H9 (cell line): ENCODE measurements at regions not wholly inside any gene's neighbourhood (a gene's known extent, or its start where the extent isn't known, plus 50 kb on each side); places are given as distances from the start of the nearest gene placed in this dataset.

Source experiments
- DNase-seq: peaks from one replicate; pipeline ENCODE4 v3.0.0-alpha.2; 2017
- H2AFZ ChIP-seq: one replicate; pipeline ENCODE4 v1.6.1; 2013; ENCODE audit warnings: mild to moderate bottlenecking, low read length, control low read depth, moderate library complexity
- H2AK5ac ChIP-seq: 2 replicates; pipeline ENCODE4 v1.6.1; 2013; ENCODE audit warnings: low read length, control low read depth, mixed read lengths; ENCODE audit not compliant: insufficient read length
- H2BK120ac ChIP-seq: one replicate; pipeline ENCODE4 v1.6.1; 2013; ENCODE audit warnings: low read depth, mild to moderate bottlenecking, low read length, control low read depth, inconsistent platforms; ENCODE audit not compliant: poor library complexity, severe bottlenecking
- H2BK12ac ChIP-seq: 2 replicates; pipeline ENCODE4 v1.6.1; 2013; ENCODE audit warnings: low read length, control low read depth, mixed read lengths, low read depth; ENCODE audit not compliant: insufficient read length
- H2BK15ac ChIP-seq: 2 replicates; pipeline ENCODE4 v1.6.1; 2013; ENCODE audit warnings: low read depth, low read length, control low read depth
- H2BK20ac ChIP-seq: one replicate; pipeline ENCODE4 v1.6.1; 2013; ENCODE audit warnings: low read depth, mild to moderate bottlenecking, low read length, control low read depth, inconsistent platforms; ENCODE audit not compliant: poor library complexity, severe bottlenecking
- H2BK5ac ChIP-seq: 2 replicates; pipeline ENCODE4 v1.6.1; 2013; ENCODE audit warnings: low read length, control low read depth, mixed read lengths; ENCODE audit not compliant: insufficient read length
- H3K14ac ChIP-seq: 2 replicates; pipeline ENCODE4 v1.6.1; 2013; ENCODE audit warnings: low read length, control low read depth; ENCODE audit not compliant: insufficient read depth
- H3K18ac ChIP-seq: 2 replicates; pipeline ENCODE4 v1.6.1; 2013; ENCODE audit warnings: low read depth, mild to moderate bottlenecking, mixed read lengths, low read length, control low read depth; ENCODE audit not compliant: insufficient read length
- H3K23ac ChIP-seq: 2 replicates; pipeline ENCODE4 v1.6.1; 2013; ENCODE audit warnings: low read length, control low read depth, mixed read lengths, low read depth; ENCODE audit not compliant: insufficient read length
- H3K23me2 ChIP-seq: 2 replicates; pipeline ENCODE4 v1.6.1; 2013; ENCODE audit warnings: low read depth, mild to moderate bottlenecking, mixed read lengths, low read length, control low read depth; ENCODE audit not compliant: insufficient read length, poor library complexity, severe bottlenecking
- H3K27ac ChIP-seq: 2 replicates; pipeline ENCODE4 v1.5.1; 2013; ENCODE audit warnings: low read length, control low read depth, mixed read lengths, low read depth; ENCODE audit not compliant: insufficient read length
- H3K27me3 ChIP-seq: 2 replicates; pipeline ENCODE4 v1.6.1; 2013; ENCODE audit warnings: low read length, control low read depth, inconsistent platforms; ENCODE audit not compliant: insufficient read depth
- H3K4ac ChIP-seq: 2 replicates; pipeline ENCODE4 v1.6.1; 2013; ENCODE audit warnings: low read depth, mild to moderate bottlenecking, control low read depth, inconsistent platforms, low read length, moderate library complexity
- H3K4me1 ChIP-seq: 2 replicates; pipeline ENCODE4 v1.6.1; 2013; ENCODE audit warnings: low read length, control low read depth, inconsistent platforms; ENCODE audit not compliant: insufficient read depth
- H3K4me2 ChIP-seq: 2 replicates; pipeline ENCODE4 v1.6.1; 2013; ENCODE audit warnings: low read length, control low read depth, mixed read lengths; ENCODE audit not compliant: insufficient read length, insufficient read depth
- H3K56ac ChIP-seq: 2 replicates; pipeline ENCODE4 v1.6.1; 2013; ENCODE audit warnings: low read depth, mild to moderate bottlenecking, mixed read lengths, low read length, control low read depth; ENCODE audit not compliant: insufficient read length
- H3K79me1 ChIP-seq: 2 replicates; pipeline ENCODE4 v1.6.1; 2013; ENCODE audit warnings: low read depth, mild to moderate bottlenecking, moderate library complexity, low read length, control low read depth, inconsistent platforms; ENCODE audit not compliant: insufficient read depth, poor library complexity, severe bottlenecking
- H3K79me2 ChIP-seq: 2 replicates; pipeline ENCODE4 v1.6.1; 2013; ENCODE audit warnings: low read length, control low read depth, inconsistent platforms; ENCODE audit not compliant: insufficient read depth
- H3K9ac ChIP-seq: 2 replicates; pipeline ENCODE4 v1.6.1; 2013; ENCODE audit warnings: low read length, control low read depth, mixed read lengths; ENCODE audit not compliant: insufficient read length; ENCODE audit errors: extremely low read depth
- H3K9me3 ChIP-seq: one replicate; pipeline ENCODE4 v1.6.1; 2013; ENCODE audit warnings: low read depth, low read length, inconsistent platforms; ENCODE audit not compliant: control insufficient read depth
- H3T11ph ChIP-seq: one replicate; pipeline ENCODE4 v1.6.1; 2013; ENCODE audit warnings: mild to moderate bottlenecking, low read length, control low read depth, inconsistent platforms
- H4K20me1 ChIP-seq: one replicate; pipeline ENCODE4 v1.6.1; 2013; ENCODE audit not compliant: control insufficient read depth, insufficient read length, insufficient read depth
- H4K5ac ChIP-seq: 2 replicates; pipeline ENCODE4 v1.6.1; 2013; ENCODE audit warnings: low read depth, mild to moderate bottlenecking, mixed read lengths, low read length, control low read depth; ENCODE audit not compliant: insufficient read length
- H4K8ac ChIP-seq: replicated peaks from 2 replicates; pipeline ENCODE4 v1.6.1; 2013; ENCODE audit warnings: low read length, control low read depth, mixed read lengths, low read depth; ENCODE audit not compliant: insufficient read length
- H4K91ac ChIP-seq: 2 replicates; pipeline ENCODE4 v1.6.1; 2013; ENCODE audit warnings: low read depth, mild to moderate bottlenecking, moderate library complexity, mixed read lengths, low read length, control low read depth; ENCODE audit not compliant: insufficient read length
- H3K27ac Mint-ChIP-seq, 3 experiments: 2 replicates in 2 of 3; 3 replicates in 1 of 3; pipeline ENCODE4 v1.8.0; 2020 to 2021; ENCODE audit warnings: mixed read lengths in 3 of 3, mild to moderate bottlenecking in 1 of 3, moderate library complexity in 1 of 3
- H3K27me3 Mint-ChIP-seq: 2 replicates; pipeline ENCODE4 v1.8.0; 2021; ENCODE audit warnings: low read depth, mild to moderate bottlenecking, moderate library complexity, mixed read lengths
- H3K36me3 Mint-ChIP-seq, 3 experiments: 2 replicates in 2 of 3; 3 replicates in 1 of 3; pipeline ENCODE4 v1.8.0; 2020 to 2021; ENCODE audit warnings: low read depth in 3 of 3, mixed read lengths in 3 of 3; ENCODE audit not compliant: insufficient read depth in 1 of 3
- H3K4me1 Mint-ChIP-seq, 2 experiments: 2 replicates each; pipeline ENCODE4 v1.8.0; 2020; ENCODE audit warnings: mixed read lengths in 2 of 2
- H3K4me3 Mint-ChIP-seq, 2 experiments: 2 replicates in 1 of 2; 3 replicates in 1 of 2; pipeline ENCODE4 v1.8.0; 2020 to 2021; ENCODE audit warnings: mild to moderate bottlenecking in 2 of 2, mixed read lengths in 2 of 2, moderate library complexity in 1 of 2
- H3K9me3 Mint-ChIP-seq, 2 experiments: 2 replicates in 1 of 2; 3 replicates in 1 of 2; pipeline ENCODE4 v1.8.0; 2020; ENCODE audit warnings: mild to moderate bottlenecking in 2 of 2, mixed read lengths in 2 of 2, moderate library complexity in 1 of 2
- WGBS: extraction: QIAGEN DNeasy Blood & Tissue Kit; methylation state at CpG from one replicate; pipeline ENCODE4 v1.1.7; 2013; ENCODE audit warnings: missing lambda C conversion rate, low lambda C conversion rate, mixed read lengths; ENCODE audit not compliant: insufficient read length; ENCODE audit errors: extremely low coverage; 5-methylcytosine and 5-hydroxymethylcytosine counted together
- TF ChIP-seq, protein P1 (sequence below): fragments of 200-600 bp; sonication (generic); conservative IDR thresholded peaks from 3 replicates; pipeline ENCODE4 v1.8.0; 2021; ENCODE audit warnings: antibody characterized with exemption, mild to moderate bottlenecking

DNA sequence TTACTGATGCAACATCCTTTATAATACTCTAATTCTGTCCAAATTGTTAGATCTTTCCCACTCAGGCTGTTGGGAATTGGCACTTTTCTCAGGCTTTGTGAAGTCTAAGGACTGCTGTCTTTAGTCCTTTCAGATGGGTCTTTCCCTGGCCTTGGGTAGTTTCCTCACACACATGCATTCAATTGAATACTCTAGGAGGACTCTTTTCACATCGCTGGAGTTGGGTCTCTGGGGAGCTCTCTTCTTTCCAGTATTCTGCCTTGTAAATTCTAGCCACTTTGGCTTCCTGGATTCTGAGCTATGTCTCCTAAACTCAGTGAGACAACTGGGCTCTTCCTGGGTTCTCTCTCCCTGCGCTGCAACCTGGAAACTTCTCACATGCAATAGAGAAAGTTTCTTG lies 215.5 kb downstream of the SNX18 start:
- TF ChIP-seq, protein P1, sequence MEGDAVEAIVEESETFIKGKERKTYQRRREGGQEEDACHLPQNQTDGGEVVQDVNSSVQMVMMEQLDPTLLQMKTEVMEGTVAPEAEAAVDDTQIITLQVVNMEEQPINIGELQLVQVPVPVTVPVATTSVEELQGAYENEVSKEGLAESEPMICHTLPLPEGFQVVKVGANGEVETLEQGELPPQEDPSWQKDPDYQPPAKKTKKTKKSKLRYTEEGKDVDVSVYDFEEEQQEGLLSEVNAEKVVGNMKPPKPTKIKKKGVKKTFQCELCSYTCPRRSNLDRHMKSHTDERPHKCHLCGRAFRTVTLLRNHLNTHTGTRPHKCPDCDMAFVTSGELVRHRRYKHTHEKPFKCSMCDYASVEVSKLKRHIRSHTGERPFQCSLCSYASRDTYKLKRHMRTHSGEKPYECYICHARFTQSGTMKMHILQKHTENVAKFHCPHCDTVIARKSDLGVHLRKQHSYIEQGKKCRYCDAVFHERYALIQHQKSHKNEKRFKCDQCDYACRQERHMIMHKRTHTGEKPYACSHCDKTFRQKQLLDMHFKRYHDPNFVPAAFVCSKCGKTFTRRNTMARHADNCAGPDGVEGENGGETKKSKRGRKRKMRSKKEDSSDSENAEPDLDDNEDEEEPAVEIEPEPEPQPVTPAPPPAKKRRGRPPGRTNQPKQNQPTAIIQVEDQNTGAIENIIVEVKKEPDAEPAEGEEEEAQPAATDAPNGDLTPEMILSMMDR, result no peak
- Histone ChIP-seq H2AK5ac (no peak overlapping the region), H3K27ac (no peak overlapping the region), H3K4me2 (no peak overlapping the region), H3K9me3 (no peaks in the 10 kb centered on the region), H3K4ac (no peak overlapping the region), H2BK15ac (no peak overlapping the region), H4K8ac (no peak overlapping the region), H3K27me3 (no peaks in the 10 kb centered on the region), H2BK5ac (no peak overlapping the region), H4K91ac (no peak overlapping the region), H3K79me2 (no peaks in the 10 kb centered on the region), H2BK120ac (no peak overlapping the region), H3K79me1 (no peaks in the 10 kb centered on the region), H3K18ac (no peak overlapping the region), H3K23me2 (no peaks in the 10 kb centered on the region), H3K23ac (no peak overlapping the region), H2BK20ac (no peak overlapping the region), H4K20me1 (no peaks in the 10 kb centered on the region), H3K14ac (no peak overlapping the region), H2AFZ (no peak overlapping the region), H3T11ph (no peak overlapping the region), H3K9ac (no peak overlapping the region), H3K4me1 (no peaks in the 10 kb centered on the region), H3K56ac (no peak overlapping the region), H4K5ac (no peak overlapping the region), H2BK12ac (no peak overlapping the region)
- H3K27ac Mint-ChIP-seq, result no peak overlapping the region
- no CpG with 5 or more reads among the region's 2 CpGs for WGBS
- H3K4me1 Mint-ChIP-seq, result peaks cover 3% of the 10 kb centered on the region in 2 experiments; a peak in 3 of 4 replicates
- no peaks in the 10 kb centered on the region for H3K9me3 Mint-ChIP-seq
- H3K4me3 Mint-ChIP-seq, result no peak overlapping the region
- no peaks in the 10 kb centered on the region for H3K27me3 Mint-ChIP-seq
- no peaks in the 10 kb centered on the region for H3K36me3 Mint-ChIP-seq
- no peak for DNase-seq
